ENCODE measurements at regions not wholly inside any gene's neighbourhood (a gene's known extent, or its start where the extent isn't known, plus 50 kb on each side); places are given as distances from the start of the nearest gene placed in this dataset.

DNA sequence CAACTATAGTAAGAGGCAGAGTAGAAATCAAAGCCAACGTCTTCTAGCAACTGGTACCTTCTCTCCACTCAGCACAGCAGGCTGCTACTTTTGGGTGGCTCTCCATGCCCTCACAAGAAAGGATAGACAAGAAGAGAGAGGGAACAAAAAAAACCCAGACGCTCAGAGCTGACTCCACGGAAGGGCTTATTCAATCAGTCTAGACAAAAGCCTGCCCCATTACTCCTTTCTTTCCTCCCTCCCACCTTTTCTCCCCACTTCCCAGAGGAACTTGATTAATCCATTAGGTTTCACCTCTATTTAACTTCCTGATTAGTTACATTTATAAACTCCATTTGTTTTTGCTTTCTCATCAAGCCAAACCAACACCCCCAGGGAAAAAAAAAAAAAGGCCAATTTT lies 71.1 kb upstream of the CCDC60 start:
- TF ChIP-seq, protein P1, sequence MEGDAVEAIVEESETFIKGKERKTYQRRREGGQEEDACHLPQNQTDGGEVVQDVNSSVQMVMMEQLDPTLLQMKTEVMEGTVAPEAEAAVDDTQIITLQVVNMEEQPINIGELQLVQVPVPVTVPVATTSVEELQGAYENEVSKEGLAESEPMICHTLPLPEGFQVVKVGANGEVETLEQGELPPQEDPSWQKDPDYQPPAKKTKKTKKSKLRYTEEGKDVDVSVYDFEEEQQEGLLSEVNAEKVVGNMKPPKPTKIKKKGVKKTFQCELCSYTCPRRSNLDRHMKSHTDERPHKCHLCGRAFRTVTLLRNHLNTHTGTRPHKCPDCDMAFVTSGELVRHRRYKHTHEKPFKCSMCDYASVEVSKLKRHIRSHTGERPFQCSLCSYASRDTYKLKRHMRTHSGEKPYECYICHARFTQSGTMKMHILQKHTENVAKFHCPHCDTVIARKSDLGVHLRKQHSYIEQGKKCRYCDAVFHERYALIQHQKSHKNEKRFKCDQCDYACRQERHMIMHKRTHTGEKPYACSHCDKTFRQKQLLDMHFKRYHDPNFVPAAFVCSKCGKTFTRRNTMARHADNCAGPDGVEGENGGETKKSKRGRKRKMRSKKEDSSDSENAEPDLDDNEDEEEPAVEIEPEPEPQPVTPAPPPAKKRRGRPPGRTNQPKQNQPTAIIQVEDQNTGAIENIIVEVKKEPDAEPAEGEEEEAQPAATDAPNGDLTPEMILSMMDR (conservative IDR thresholded peaks at IDR 0.05), result no peak
- no peak for TF ChIP-seq EZH2 (IDR thresholded peaks at IDR 0.05; ENCODE audit: low read depth)
